Stimulated activated CD8-positive, alpha-beta memory T cell treated with anti-CD3 and anti-CD28 coated beads, Interleukin-15, amount 100 ng/mL, for 1 hour (primary cell): ENCODE measurements at regions not wholly inside any gene's neighbourhood (a gene's known extent, or its start where the extent isn't known, plus 50 kb on each side); places are given as distances from the start of the nearest gene placed in this dataset.
"Not testable (repeated sequence)": the region's sequence is repeated elsewhere in the genome, so short reads cannot be mapped to it uniquely, and the experiment has no call there.

Source experiments
- DNase-seq: peaks from one replicate; pipeline ENCODE4 v3.0.0-alpha.2; 2020; ENCODE audit warnings: low read depth

DNA sequence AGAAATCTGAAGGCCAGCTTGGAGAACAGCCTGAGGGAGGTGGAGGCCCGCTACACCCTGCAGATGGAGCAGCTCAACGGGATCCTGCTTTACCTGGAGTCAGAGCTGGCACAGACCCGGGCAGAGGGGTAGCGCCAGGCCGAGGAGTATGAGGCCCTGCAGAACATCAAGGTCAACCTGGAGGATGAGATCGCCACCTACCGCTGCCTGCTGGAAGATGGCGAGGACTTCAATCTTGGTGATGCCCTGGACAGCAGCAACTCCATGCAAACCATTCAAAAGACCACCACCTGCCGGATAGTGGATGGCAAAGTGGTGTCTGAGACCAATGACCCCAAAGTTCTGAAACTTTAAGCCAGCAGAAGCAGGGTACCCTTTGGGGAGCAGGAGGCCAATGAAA lies 318.4 kb downstream of the ZFHX3 start:
- DNase-seq, result not testable (repeated sequence)

DNA sequence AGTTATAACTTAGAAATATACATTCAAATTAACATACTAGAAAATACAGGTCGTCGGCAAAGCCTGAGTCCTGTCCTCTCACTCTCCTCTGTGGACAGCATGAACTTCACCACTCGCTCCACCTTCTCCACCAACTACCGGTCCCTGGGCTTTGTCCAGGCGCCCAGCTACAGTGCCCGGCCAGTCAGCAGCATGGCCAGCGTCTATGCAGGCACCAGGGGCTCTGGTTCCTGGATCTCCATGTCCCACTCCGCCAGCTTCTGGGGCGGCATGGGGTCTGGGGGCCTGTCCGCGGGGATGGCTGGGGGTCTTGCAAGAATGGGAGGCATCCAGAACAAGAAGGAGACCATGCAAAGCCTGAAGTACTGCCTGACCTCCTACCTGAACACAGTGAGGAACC lies 319.4 kb downstream of the ZFHX3 start:
- no peak for DNase-seq

DNA sequence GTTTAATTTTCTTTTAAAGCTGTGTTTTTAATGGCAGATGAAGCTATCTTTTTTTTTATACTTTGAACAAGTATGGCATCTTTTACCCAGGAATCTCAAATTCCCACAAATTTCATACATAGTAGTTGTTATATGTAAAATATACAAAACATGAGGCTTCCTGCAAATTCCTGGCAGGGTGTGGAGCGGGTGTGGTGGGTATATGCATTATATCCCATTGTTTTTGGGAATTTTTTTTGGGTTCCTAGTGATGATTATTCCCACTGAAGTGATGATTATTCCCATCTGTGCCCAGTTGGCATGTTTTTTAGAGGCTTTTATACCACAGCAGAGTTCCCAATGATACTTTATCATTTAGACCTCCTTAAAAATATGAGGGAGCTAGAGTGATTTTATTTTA lies 320.4 kb downstream of the ZFHX3 start:
- DNase-seq, result no peak

DNA sequence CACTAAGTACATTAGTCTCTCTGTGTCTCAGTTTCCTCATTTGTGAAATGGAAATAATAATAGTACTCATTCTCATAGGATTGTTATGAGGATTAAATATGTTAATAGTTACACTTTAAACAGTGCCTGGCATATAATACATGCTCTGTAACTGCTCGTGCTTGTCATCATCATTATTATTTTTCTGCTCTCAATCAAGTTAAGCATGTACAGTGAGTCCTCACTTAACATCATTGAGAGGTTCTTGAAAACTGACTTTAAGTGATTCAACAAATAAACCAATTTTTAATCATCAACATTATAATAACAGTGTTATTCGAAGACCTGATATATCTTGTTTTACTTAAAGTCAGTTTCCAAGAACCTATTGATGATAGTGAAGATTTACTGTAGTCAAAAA lies 322.3 kb downstream of the ZFHX3 start:
- no peak for DNase-seq

DNA sequence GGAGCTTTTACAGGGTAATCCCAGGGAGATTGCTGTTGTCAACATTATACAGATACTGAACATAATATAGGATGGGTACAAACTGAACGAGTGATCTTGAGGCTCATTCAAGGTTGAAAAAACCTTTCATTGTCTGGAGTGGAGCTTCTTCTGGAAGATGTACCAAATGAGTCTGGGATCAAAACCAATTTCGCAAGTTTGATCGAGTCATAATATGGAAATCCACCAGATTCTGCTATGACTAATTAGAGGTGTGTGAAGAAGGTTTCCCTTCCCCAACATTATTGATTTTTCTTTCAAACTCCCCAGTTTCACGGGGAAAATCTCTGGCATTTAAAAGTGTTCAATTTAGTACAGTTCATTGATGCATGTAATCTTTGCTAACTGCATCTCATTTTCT lies 324.1 kb downstream of the ZFHX3 start:
- DNase-seq, result no peak

DNA sequence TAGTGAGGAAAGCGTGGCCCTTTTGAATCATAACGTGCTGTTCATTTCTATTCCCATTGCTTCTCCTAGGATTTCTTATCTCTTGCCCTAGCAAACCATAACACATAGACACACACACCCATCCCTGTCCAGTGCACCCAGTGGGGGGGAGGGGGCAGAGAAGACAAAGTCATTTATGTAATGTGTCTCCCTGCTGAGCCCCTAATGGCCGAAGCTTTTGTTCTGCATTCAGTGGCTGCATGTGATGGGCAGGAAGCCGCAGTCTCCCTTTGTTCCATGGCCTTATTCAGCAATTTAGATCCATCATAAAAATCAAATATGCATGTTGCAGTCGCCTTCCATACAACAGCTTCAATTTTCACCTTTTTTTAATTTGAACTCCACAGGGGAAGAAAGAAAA lies 325.4 kb downstream of the ZFHX3 start:
- no peak for DNase-seq

DNA sequence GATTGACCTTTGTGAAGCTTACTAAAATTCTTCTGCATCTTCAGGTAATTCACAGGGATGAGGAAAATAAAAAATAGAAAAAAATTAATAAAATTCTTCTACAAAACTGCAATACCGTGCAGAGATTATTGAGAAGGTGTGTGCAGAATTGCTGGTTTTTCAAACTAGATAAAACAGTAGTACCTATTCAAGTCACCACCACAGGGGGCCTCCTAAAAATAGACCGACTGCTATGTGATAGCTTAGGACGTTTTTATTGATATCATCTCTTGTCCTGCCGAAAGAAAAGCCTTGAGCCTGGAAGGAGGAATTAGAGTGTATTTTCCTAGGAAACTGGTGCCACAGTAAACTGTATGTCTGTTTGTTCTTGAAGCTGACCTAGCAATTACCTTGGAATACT lies 325.9 kb downstream of the ZFHX3 start:
- DNase-seq, result no peak

DNA sequence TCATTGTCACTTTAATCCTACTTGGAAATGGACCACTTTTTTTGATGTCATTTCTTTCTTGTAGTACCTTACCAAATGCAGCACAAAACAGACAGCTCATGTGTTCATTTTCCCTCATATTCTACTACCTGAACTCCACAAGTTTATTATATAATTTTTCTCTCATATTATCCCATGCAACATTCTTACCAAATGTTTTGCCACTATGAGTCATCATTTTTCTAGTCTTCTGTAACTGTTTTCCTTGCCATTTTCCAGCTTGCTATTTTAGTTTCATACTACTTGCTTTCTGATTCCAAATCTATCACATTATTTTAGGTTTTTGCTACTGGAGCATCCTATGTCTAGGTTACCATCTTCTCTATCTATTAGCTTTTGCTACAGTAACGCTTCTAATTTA lies 332.7 kb downstream of the ZFHX3 start:
- no peak for DNase-seq

DNA sequence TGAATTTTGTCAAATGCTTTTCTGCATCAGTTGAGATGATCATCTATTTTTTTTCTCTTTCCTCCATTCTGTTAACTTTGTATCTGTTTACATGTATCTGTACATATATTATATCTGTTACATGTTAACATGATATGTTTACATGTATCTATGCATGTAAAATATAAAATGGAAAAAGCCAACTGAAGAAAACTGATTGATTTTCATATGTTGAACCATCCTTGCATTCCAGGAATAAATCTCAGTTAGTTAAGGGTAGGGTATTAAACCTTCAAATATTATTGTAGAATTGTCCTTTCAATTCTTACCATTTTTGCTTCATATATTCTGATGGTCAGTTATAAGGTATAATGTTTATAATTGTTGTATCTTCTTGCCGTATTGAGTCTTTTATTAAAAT lies 336.1 kb downstream of the ZFHX3 start:
- DNase-seq, result no peak

DNA sequence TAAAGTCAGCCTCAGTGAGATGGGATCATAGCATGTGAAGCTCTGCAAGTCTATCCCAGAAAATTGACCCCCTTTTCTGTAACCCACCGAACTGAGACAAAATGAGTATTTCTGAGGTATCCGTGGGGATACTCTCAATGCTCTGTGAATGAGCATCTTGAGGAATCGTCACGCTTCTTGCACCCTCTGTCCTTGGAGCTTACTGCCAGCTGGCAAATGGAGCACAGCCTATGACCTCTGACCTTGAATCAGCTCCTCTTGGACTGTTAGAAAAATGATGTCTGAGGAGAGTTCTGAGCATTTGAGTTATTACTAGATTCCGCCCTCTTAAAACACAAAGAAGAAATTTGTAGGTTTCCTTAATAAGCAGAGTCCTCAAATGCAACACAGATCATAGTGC lies 342.1 kb downstream of the ZFHX3 start:
- DNase-seq, result no peak

DNA sequence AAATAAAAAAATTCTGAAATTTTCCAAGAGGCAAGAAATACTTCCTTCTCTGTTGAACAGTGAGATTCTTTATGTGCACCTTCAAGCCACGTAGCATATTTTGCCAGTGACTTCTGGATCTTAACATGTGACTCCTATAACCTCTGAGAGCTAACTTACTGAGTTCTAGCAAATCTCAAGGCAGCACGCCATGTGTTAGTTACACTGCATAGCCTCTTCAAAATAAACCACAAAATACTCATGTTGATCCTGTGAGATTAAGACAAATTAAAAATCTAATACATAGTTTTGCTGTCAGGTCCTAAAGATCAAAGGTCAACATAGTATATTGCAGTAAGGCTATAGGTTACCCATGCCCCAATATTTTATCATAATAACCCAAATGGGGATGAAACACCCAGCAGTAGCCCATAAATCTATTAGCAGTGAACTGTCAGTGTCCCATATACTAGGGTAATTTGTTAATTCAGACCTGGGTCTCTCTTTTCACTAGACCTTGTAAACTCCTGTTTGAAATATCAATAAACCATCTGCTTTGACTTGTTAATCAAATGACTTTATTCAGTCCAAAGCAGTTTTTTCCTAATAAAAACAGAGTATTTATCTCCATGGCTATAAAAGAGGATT lies 343.1 kb downstream of the ZFHX3 start:
- no peak for DNase-seq

DNA sequence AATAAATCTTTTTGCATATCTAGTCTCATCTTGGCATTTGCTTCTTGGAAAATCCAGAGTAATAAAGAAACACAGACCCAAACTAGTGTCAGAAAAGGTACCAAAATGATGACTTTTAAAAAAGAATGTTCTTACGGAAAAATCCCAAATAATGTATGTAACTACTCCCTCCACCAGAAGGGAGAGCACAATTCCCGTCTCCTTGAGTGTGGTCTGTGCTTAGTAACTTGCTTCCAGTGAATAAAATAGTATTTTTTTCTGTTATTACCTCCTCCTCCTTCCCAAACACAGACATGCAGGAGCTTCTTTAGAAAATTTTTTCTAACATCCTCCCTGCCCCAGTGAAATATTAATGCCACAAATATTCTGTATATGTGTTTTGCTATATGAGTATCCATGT lies 358.1 kb downstream of the ZFHX3 start:
- no peak for DNase-seq

DNA sequence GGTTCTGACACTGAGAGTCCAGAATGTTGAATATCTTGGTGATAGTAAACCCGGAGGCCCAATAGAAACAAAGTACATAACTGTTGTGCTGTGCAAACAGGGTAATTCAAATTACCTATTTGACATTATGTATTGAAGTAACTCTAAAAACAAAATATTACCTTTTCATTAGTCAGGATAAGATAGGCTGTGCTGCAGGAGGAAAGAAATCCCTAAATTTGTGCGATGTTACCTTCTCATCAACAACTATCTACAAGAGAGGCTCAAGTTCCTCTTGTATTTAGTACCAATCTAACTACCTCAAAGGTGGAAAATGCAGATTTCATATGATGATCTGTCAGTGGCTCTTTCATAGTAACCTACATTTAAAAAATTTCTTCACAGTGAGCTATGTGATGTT lies 367.2 kb downstream of the ZFHX3 start:
- DNase-seq, result no peak

DNA sequence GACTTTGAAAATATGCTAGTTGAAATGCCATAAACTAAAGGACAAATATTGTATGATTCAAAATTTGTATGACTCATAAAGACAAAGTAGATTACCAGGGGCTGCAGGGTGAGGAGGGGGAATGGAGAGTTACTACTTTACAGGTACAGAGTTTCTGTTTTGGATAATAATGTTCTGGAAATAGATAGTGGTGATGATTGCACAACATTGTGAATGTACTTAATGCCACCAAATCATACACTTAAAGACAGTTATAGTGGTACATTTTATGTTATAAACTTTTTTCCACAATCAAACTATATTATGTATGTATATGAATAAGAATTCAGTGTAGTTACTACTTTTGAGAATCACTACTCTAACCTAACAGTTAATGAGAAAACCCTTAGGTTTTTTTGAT lies 368.1 kb downstream of the ZFHX3 start:
- DNase-seq, result no peak

DNA sequence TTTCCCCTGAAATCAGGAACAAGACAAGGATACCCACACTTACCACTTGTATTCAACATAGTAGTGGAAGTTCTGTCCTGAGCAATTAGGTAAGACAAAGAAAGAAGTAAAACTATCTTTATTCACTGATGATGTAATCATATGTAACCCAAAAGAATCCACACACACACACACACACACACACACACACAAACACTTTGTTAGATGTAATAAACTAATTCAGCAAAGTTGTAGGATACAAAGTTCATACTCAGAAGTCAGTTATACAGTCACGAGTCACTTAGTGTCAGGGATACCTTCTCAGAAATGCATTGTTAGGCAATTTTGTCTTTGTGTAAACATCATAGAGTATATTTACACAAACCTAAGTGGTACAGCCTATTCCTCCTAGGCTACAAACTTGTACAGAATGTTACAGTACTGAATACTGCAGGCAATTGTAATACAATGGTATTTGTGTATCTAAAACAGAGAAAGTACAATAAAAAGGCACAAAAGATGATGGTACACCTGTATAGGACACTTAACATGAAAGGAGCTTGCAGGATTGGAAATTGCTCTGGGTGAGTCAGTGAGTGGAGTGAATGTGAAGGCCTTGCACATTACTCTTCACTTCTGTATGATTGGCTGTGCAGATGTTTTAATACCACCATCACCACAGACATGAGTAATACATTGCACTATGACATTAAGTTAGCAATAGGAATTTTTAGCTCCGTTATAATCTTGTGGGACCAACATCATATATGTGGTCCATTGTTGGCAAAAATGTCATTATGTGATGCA lies 370.1 kb downstream of the ZFHX3 start:
- no peak for DNase-seq

DNA sequence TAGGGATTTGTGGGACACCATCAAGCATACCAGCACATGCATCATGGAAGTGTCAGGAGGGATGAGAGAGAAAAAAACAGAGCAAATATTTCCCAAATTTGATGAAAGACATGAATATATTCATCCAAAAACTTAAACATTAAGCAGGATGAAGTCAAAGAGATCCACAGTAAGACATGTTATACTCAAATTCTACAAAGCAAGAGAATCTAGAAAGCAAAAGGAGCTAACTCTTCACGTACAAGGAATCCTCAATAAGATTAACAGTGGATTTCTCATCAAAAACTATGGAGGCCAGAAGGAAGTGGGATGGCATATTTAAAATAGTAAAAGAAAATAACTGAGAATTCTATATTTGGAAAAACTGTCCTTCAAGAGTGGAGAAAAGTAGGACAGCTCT lies 374.8 kb downstream of the ZFHX3 start:
- DNase-seq, result no peak

DNA sequence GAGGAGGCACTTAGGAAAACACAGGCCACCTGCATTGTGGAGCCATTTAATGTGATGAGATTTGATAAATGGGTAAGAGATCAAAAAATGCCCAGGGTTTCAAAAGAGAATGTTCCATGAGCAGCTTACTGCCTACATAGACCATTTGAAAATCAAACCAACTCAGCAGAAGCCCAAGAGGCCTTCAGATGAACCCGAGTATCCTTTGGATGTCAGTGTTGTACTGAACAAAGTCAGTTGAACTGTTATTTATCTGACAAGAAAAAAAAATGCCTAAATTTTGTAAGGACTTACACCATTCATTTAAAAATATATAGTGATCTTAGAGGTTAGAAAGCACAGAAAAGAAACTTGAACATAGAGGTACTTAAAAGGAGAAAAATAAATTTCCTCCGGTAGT lies 381.7 kb downstream of the ZFHX3 start:
- no peak for DNase-seq

DNA sequence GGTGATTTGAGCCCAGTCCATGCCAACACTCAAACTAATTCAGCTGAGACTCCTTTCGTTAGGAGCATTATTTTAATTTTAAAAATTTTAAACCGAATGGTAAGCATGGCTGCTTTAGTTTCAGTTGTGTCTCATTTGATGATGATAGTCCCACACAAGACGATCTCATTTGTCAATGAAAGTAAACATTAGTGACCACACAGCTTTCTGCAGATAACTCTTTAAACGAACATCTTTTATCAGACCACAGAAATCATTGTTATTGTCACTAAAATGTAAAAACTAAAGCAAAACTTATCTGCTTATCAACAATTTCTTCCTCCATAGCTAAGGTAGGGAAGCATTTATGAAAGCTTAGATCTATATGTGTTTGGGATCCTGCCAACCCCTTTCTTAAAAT lies 382.2 kb downstream of the ZFHX3 start:
- no peak for DNase-seq

DNA sequence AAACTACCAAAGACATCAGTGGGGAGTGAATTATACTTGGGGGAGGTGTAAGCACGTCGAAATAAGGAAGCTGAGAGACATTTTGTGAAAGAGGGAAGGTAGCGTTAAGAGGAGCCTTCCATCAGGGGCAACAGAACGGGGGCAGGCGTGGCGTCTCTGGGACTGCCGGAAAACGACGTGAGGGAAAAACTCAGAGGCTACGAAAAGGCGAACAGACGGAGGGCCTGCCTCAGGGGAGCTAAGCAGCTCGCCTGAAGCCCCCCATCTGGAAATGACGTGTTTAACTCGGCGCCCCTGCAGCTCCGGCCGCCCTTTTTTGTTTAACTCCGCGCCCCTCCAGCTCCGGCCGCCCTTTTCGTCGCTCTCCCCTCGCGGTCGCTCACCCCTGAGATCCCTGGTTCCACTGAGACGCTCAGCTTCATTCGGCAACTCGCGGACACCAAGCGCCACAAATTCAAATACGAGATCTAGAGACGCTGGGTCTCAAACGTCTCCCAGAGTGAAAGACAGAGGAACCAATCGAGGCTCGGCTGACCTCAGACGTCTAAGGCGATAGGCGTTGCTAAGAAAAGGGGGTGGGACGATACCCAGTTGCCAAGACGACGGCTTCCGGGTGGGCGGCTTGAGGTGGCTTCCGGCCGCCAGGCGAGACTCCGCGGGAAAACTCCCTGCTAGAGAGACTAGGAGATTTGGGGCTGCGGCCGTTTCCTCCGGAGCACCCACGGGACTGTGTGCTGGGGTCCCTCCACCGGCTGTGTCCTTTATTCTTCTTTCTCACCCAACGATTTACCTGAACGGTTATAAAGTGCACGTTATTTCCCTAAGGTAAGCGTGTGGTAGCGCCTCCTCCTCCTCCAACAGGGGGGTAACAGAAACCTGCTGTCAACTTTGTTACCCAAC lies 383.2 kb downstream of the ZFHX3 start:
- peak; percentile 88 for DNase-seq

DNA sequence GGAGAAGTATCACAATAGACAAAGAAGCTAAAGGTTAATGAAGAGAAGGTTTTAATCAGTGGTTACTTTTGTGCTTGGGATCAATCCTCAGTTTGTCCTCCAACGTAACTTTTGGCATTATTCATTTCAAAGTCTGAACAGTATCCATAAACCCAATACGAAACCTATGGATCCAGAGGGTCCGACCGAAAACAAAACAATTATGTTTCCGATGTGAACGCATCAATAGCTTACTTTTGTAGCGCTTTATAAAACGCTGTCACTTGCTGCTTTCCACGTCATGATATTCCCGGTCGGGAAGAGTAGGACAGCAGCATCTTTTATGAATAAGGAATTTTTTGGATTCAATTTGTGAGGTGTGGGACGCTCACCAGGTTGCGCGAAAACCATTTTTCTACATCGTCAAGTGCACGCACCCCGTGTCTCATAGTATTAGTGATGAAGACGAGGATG lies 383.8 kb downstream of the ZFHX3 start:
- no peak for DNase-seq

DNA sequence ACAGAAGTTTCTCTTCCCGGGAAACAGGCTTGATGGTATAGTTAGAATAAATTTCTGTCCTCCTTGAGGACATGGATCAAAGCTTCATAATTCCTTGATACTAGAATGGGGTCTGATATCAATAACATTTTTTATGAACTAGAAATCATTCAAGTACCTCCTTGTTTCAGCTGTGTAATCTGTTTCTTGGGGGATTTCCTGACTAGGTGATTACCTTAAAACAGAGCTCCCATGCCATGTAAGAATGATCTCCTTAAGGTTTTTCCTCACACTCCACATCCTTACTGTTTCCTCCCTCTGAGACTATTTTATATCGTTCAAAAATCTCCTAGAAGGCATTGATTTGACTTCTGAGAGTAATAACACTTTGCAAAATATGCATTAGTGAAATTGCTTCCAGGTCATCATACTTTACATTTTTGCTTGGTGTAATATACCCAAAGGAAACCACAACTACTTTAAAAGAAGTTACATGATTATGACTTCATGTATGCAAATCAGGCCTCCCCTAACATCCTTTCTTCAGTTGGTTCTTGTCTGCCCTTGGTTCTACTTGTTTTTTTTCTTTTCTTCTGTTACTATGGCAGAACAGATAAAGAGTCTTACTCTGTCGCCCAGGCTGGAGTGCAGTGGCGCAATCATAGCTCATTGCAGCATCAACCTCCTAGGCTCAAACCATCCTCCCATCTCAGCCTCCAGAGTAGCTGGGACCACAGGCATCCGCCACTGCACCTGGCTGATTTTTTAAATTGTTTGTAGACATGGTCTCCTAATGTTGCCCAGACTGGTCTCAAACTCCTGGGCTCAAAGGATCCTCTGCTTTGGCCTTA lies 388.8 kb downstream of the ZFHX3 start:
- DNase-seq, result no peak

DNA sequence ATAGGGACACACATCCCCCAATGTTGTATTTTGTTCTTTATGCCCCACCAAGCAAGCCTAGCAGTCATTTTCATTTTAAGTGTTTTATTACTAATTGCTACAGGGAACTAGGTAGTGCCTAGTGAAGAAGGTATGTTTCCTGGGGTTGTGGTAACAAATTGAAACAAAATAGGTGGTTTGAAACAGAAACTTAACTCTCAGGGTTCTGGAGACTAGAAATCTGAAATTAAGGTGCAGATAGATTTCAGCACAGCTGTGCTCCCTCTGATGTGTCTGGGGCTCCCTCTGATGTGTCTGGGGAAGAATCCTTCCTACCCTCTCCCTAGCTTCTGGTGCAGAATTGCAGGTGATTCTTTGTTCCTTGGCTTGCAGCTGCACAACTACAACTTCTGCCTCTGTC lies 390.1 kb downstream of the ZFHX3 start:
- DNase-seq, result no peak
